BJ (cell line): ENCODE measurements at regions not wholly inside any gene's neighbourhood (a gene's known extent, or its start where the extent isn't known, plus 50 kb on each side); places are given as distances from the start of the nearest gene placed in this dataset.

Experiments used
- CTCF ChIA-PET: fragments of 350-600 bp; formaldehyde crosslinking; extraction: SDS; loops from one replicate; lab custom pipeline; 2021; ENCODE audit warnings: antibody characterized with exemption, inconsistent platforms; lab: Yijun Ruan, JAX
- POLR2A ChIA-PET: fragments of 300-600 bp; sonication (Branson Sonifier 250); formaldehyde crosslinking; extraction: SDS; loops from one replicate; lab custom pipeline; 2021; ENCODE audit warnings: antibody characterized with exemption; lab: Charles Lee
- DNase-seq: peaks from one replicate; pipeline ENCODE4 v3.0.0-alpha.2; 2011; ENCODE audit warnings: low read depth
- H3K27me3 ChIP-seq: 2 replicates; pipeline ENCODE4 v1.6.0; 2011; ENCODE audit warnings: low read length; ENCODE audit not compliant: control insufficient read depth, insufficient read depth
- H3K36me3 ChIP-seq: 2 replicates; pipeline ENCODE4 v1.5.1; 2011; ENCODE audit warnings: low read length; ENCODE audit not compliant: control insufficient read depth, insufficient read depth
- H3K4me3 ChIP-seq: 2 replicates; pipeline ENCODE4 v1.5.1; 2011; ENCODE audit warnings: low read depth, mild to moderate bottlenecking, control low read depth, low read length
- TF ChIP-seq, protein P1 (sequence below): IDR thresholded peaks from 2 replicates; pipeline ENCODE4 v1.5.1; 2011; ENCODE audit warnings: low read depth, mild to moderate bottlenecking, control low read depth, inconsistent platforms, low read length, moderate library complexity; ENCODE audit not compliant: insufficient read depth

DNA sequence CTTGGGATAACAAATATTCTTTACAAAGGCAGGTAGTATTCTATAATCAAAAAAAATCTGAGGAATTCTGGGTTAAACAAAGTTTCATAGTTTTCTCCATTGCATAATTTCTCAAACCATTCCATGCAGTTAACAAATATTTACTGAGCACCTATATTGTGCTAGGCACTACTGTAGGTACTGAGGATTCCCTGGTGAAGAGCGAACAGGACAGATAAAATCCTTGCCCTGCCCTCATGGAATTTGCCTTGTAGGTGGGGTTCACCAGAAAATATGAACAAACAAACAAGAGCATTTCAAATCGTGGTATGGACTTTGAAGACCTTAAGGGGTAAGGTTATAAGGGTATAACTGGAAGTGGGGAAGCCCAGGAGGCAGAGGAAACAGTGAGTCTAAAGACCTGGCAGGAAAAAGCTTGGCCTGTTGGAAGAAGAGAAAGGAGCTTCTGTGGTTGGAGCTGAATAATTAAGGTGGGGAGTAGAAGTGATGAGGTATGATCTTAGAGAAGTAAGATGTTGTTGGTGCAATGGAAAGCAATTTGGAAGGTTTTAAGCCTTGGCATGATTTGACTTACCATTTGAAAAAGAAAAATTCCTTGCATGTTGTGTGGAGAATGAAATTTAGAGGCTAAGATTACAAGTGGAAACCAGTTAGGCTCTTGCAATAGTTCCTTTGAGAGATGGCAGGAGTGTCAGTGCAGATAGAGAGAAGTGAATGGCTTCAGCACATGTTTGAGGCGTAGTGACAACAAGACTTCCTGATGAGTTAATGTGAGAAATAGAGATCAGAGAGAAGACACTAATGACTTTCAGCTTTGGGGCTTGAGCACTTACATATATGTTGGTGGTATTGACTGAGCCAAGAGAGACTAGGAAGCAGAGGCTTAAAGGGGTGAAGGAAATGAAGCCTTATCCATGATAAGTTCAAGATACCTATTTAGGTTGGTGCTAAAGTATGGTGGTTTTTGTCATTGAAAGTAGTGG, 55.7 kb upstream of the PICALM start:
- no peak for DNase-seq
- TF ChIP-seq, protein P1, sequence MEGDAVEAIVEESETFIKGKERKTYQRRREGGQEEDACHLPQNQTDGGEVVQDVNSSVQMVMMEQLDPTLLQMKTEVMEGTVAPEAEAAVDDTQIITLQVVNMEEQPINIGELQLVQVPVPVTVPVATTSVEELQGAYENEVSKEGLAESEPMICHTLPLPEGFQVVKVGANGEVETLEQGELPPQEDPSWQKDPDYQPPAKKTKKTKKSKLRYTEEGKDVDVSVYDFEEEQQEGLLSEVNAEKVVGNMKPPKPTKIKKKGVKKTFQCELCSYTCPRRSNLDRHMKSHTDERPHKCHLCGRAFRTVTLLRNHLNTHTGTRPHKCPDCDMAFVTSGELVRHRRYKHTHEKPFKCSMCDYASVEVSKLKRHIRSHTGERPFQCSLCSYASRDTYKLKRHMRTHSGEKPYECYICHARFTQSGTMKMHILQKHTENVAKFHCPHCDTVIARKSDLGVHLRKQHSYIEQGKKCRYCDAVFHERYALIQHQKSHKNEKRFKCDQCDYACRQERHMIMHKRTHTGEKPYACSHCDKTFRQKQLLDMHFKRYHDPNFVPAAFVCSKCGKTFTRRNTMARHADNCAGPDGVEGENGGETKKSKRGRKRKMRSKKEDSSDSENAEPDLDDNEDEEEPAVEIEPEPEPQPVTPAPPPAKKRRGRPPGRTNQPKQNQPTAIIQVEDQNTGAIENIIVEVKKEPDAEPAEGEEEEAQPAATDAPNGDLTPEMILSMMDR = no peak
- ChIA-PET POLR2A (no interaction called here), CTCF (interaction anchor here (1.0 to 1.1 kb wide), 2 partner anchors 8 to 9 kb away, joined by 3 read pairs; no protein-coding TSS in a partner anchor)
- Histone ChIP-seq H3K27me3 (no peaks in the 10 kb centered on the region), H3K4me3 (no peak overlapping the region), H3K36me3 (no peaks in the 10 kb centered on the region)

GRCh38 chr11:86122773-86123172, 53.9 kb upstream of the PICALM start:
- ChIA-PET POLR2A (no interaction called here), CTCF (no interaction called here)
- TF ChIP-seq, protein P1 = no peak
- Histone ChIP-seq H3K36me3 (no peaks in the 10 kb centered on the region), H3K27me3 (no peaks in the 10 kb centered on the region), H3K4me3 (no peak overlapping the region)
- DNase-seq = no peak

GRCh38 chr11:86120807-86121206, 51.9 kb upstream of the PICALM start:
- POLR2A ChIA-PET = no interaction called here
- no peak for DNase-seq
- H3K4me3 ChIP-seq = no peak overlapping the region
- H3K27me3 ChIP-seq = no peaks in the 10 kb centered on the region
- TF ChIP-seq, protein P1 = no peak
- CTCF ChIA-PET = no interaction called here
- H3K36me3 ChIP-seq = no peaks in the 10 kb centered on the region

GRCh38 chr11:86119906-86120305, 51.0 kb upstream of the PICALM start:
- TF ChIP-seq, protein P1 = no peak
- no peak overlapping the region for H3K4me3 ChIP-seq
- H3K36me3 ChIP-seq = no peaks in the 10 kb centered on the region
- ChIA-PET POLR2A (no interaction called here), CTCF (interaction anchor here (1.7 kb wide), 1 partner anchor 14 kb away, joined by 3 read pairs; no protein-coding TSS in a partner anchor)
- no peaks in the 10 kb centered on the region for H3K27me3 ChIP-seq
- DNase-seq = no peak

- ChIA-PET CTCF (interaction anchor here (1.7 kb wide), 1 partner anchor 15 kb away, joined by 3 read pairs; no protein-coding TSS in a partner anchor), POLR2A (no interaction called here)
- no peak for DNase-seq
- no peaks in the 10 kb centered on the region for H3K27me3 ChIP-seq
- TF ChIP-seq, protein P1 = no peak
- H3K4me3 ChIP-seq = no peak overlapping the region
- H3K36me3 ChIP-seq = no peaks in the 10 kb centered on the region
Observed at GRCh38 chr11:86119077-86119476, 50.2 kb upstream of the PICALM start.
